ENCODE measurements at regions not wholly inside any gene's neighbourhood (a gene's known extent, or its start where the extent isn't known, plus 50 kb on each side); places are given as distances from the start of the nearest gene placed in this dataset.

GRCh38 chr9:118187408-118187807 is 483.2 kb downstream of the TLR4 start:
- TF ChIP-seq CTCF (IDR thresholded peaks at IDR 0.05; ENCODE audit: low read depth, low read length) = no peak
- in situ Hi-C loops (cut with HindIII; ENCODE audit: low sequenced_read_pairs) = no loop called here
- no peak overlapping the region for H3K4me3 ChIP-seq (ENCODE audit: low read depth, low read length)
- DNase-seq (ENCODE audit: low read depth, low spot score) = no peak

GRCh38 chr9:118189615-118190014 is 485.4 kb downstream of the TLR4 start:
- in situ Hi-C loops (cut with HindIII; ENCODE audit: low sequenced_read_pairs) = no loop called here

GRCh38 chr9:118192807-118193206 is 488.6 kb downstream of the TLR4 start:
- H3K4me3 ChIP-seq (ENCODE audit: low read depth, low read length) = no peak overlapping the region
- DNase-seq (ENCODE audit: low read depth, low spot score) = no peak
- TF ChIP-seq CTCF (IDR thresholded peaks at IDR 0.05; ENCODE audit: low read depth, low read length) = no peak
- in situ Hi-C loops (cut with HindIII; ENCODE audit: low sequenced_read_pairs) = no loop called here

More at GRCh38 chr9:118189615-118190014, 485.4 kb downstream of the TLR4 start:
- H3K4me3 ChIP-seq (ENCODE audit: low read depth, low read length) = no peak overlapping the region
- no peak for DNase-seq (ENCODE audit: low read depth, low spot score)
- TF ChIP-seq CTCF (IDR thresholded peaks at IDR 0.05; ENCODE audit: low read depth, low read length) = no peak

- TF ChIP-seq CTCF (IDR thresholded peaks at IDR 0.05; ENCODE audit: low read depth, low read length) = no peak
- H3K4me3 ChIP-seq (ENCODE audit: low read depth, low read length) = no peak overlapping the region
- no peak for DNase-seq (ENCODE audit: low read depth, low spot score)
- in situ Hi-C loops (cut with HindIII; ENCODE audit: low sequenced_read_pairs) = no loop called here
These were observed 505.1 kb downstream of the TLR4 start for GRCh38 chr9:118209343-118209742.

- no peak for DNase-seq (ENCODE audit: low read depth, low spot score)
- in situ Hi-C loops (cut with HindIII; ENCODE audit: low sequenced_read_pairs) = no loop called here
- no peak overlapping the region for H3K4me3 ChIP-seq (ENCODE audit: low read depth, low read length)
- TF ChIP-seq CTCF (IDR thresholded peaks at IDR 0.05; ENCODE audit: low read depth, low read length) = no peak
These were observed 511.3 kb downstream of the TLR4 start for GRCh38 chr9:118215549-118215948.

GRCh38 chr9:118222375-118222774 is 518.2 kb downstream of the TLR4 start:
- H3K4me3 ChIP-seq (ENCODE audit: low read depth, low read length) = no peak overlapping the region
- in situ Hi-C loops (cut with HindIII; ENCODE audit: low sequenced_read_pairs) = no loop called here
- TF ChIP-seq CTCF (IDR thresholded peaks at IDR 0.05; ENCODE audit: low read depth, low read length) = no peak
- no peak for DNase-seq (ENCODE audit: low read depth, low spot score)

GRCh38 chr9:118223111-118223510 is 518.9 kb downstream of the TLR4 start:
- TF ChIP-seq CTCF (IDR thresholded peaks at IDR 0.05; ENCODE audit: low read depth, low read length) = no peak
- no peak overlapping the region for H3K4me3 ChIP-seq (ENCODE audit: low read depth, low read length)
- in situ Hi-C loops (cut with HindIII; ENCODE audit: low sequenced_read_pairs) = no loop called here
- no peak for DNase-seq (ENCODE audit: low read depth, low spot score)
